ENCODE measurements at regions not wholly inside any gene's neighbourhood (a gene's known extent, or its start where the extent isn't known, plus 50 kb on each side); places are given as distances from the start of the nearest gene placed in this dataset.
A peak's percentile ranks its signal among the peaks of the same experiment; 100 is the strongest.
"Not testable (repeated sequence)": the region's sequence is repeated elsewhere in the genome, so short reads cannot be mapped to it uniquely, and the experiment has no call there.

GRCh38 chr20:25989196-25989595 is 292.5 kb upstream of the ZNF337 start:
- no peak overlapping the region for H3K27ac ChIP-seq (ENCODE audit: low read depth, low read length, severe bottlenecking)
- no peaks in the 10 kb centered on the region for H3K9me3 ChIP-seq (ENCODE audit: control insufficient read depth, low read length)
- 88 to 89% methylated on average over 19 of the region's 19 CpGs for WGBS, 2 experiments (ENCODE audit: insufficient coverage in 2 of 2)
- no peaks in the 10 kb centered on the region for H3K4me1 ChIP-seq (ENCODE audit: control insufficient read depth, insufficient read depth, low read length, poor library complexity, severe bottlenecking)
- no peak overlapping the region for H3K4me3 ChIP-seq (ENCODE audit: extremely low read depth, insufficient read depth, low read length, poor library complexity, severe bottlenecking)
- no peaks in the 10 kb centered on the region for H3K36me3 ChIP-seq (ENCODE audit: control insufficient read depth, insufficient read depth, low read length)

GRCh38 chr20:25987928-25988560 is 291.4 kb upstream of the ZNF337 start:
- H3K4me1 ChIP-seq (ENCODE audit: control insufficient read depth, insufficient read depth, low read length, poor library complexity, severe bottlenecking); H3K9me3 ChIP-seq (ENCODE audit: control insufficient read depth, low read length); H3K4me3 ChIP-seq (ENCODE audit: extremely low read depth, insufficient read depth, low read length, poor library complexity, severe bottlenecking); H3K36me3 ChIP-seq (ENCODE audit: control insufficient read depth, insufficient read depth, low read length); H3K27ac ChIP-seq (ENCODE audit: low read depth, low read length, severe bottlenecking): not testable (repeated sequence)
- 94 to 95% methylated on average over 12 to 14 of the region's 14 CpGs for WGBS, 2 experiments (ENCODE audit: insufficient coverage in 2 of 2)

GRCh38 chr20:25987073-25987927 is 290.6 kb upstream of the ZNF337 start:
- Histone ChIP-seq H3K27ac (ENCODE audit: low read depth, low read length, severe bottlenecking) (no peak overlapping the region), H3K4me3 (ENCODE audit: extremely low read depth, insufficient read depth, low read length, poor library complexity, severe bottlenecking) (peak overlapping the region; percentile 11), H3K4me1 (ENCODE audit: control insufficient read depth, insufficient read depth, low read length, poor library complexity, severe bottlenecking) (no peaks in the 10 kb centered on the region), H3K36me3 (ENCODE audit: control insufficient read depth, insufficient read depth, low read length) (no peaks in the 10 kb centered on the region), H3K9me3 (ENCODE audit: control insufficient read depth, low read length) (no peaks in the 10 kb centered on the region)
- 34 to 41% methylated on average over 35 to 40 of the region's 46 CpGs for WGBS, 2 experiments (ENCODE audit: insufficient coverage in 2 of 2)

- no peaks in the 10 kb centered on the region for H3K4me1 ChIP-seq (ENCODE audit: control insufficient read depth, insufficient read depth, low read length, poor library complexity, severe bottlenecking)
- 95 to 97% methylated on average over 14 to 15 of the region's 15 CpGs for WGBS, 2 experiments (ENCODE audit: insufficient coverage in 2 of 2)
- no peaks in the 10 kb centered on the region for H3K36me3 ChIP-seq (ENCODE audit: control insufficient read depth, insufficient read depth, low read length)
- H3K9me3 ChIP-seq (ENCODE audit: control insufficient read depth, low read length), result no peaks in the 10 kb centered on the region
- no peak overlapping the region for H3K4me3 ChIP-seq (ENCODE audit: extremely low read depth, insufficient read depth, low read length, poor library complexity, severe bottlenecking)
- no peak overlapping the region for H3K27ac ChIP-seq (ENCODE audit: low read depth, low read length, severe bottlenecking)
Observed at GRCh38 chr20:25985597-25985996, 288.9 kb upstream of the ZNF337 start.

GRCh38 chr20:25984933-25985332 is 288.3 kb upstream of the ZNF337 start:
- H3K4me3 ChIP-seq (ENCODE audit: extremely low read depth, insufficient read depth, low read length, poor library complexity, severe bottlenecking), result no peak overlapping the region
- 80 to 81% methylated on average over 25 to 27 of the region's 27 CpGs for WGBS, 2 experiments (ENCODE audit: insufficient coverage in 2 of 2)
- no peaks in the 10 kb centered on the region for H3K36me3 ChIP-seq (ENCODE audit: control insufficient read depth, insufficient read depth, low read length)

GRCh38 chr20:25982701-25983100 is 286.0 kb upstream of the ZNF337 start:
- H3K4me1 ChIP-seq (ENCODE audit: control insufficient read depth, insufficient read depth, low read length, poor library complexity, severe bottlenecking); H3K4me3 ChIP-seq (ENCODE audit: extremely low read depth, insufficient read depth, low read length, poor library complexity, severe bottlenecking); H3K9me3 ChIP-seq (ENCODE audit: control insufficient read depth, low read length); H3K36me3 ChIP-seq (ENCODE audit: control insufficient read depth, insufficient read depth, low read length); H3K27ac ChIP-seq (ENCODE audit: low read depth, low read length, severe bottlenecking): not testable (repeated sequence)

More at GRCh38 chr20:25984933-25985332, 288.3 kb upstream of the ZNF337 start:
- no peaks in the 10 kb centered on the region for H3K9me3 ChIP-seq (ENCODE audit: control insufficient read depth, low read length)
- no peak overlapping the region for H3K27ac ChIP-seq (ENCODE audit: low read depth, low read length, severe bottlenecking)
- no peaks in the 10 kb centered on the region for H3K4me1 ChIP-seq (ENCODE audit: control insufficient read depth, insufficient read depth, low read length, poor library complexity, severe bottlenecking)

GRCh38 chr20:25978450-25979190 is 282.0 kb upstream of the ZNF337 start:
- H3K4me1 ChIP-seq (ENCODE audit: control insufficient read depth, insufficient read depth, low read length, poor library complexity, severe bottlenecking); H3K36me3 ChIP-seq (ENCODE audit: control insufficient read depth, insufficient read depth, low read length); H3K27ac ChIP-seq (ENCODE audit: low read depth, low read length, severe bottlenecking); H3K4me3 ChIP-seq (ENCODE audit: extremely low read depth, insufficient read depth, low read length, poor library complexity, severe bottlenecking); H3K9me3 ChIP-seq (ENCODE audit: control insufficient read depth, low read length): not testable (repeated sequence)
- 86 to 98% methylated on average over 4 to 5 of the region's 10 CpGs for WGBS, 2 experiments (ENCODE audit: insufficient coverage in 2 of 2)

GRCh38 chr20:25975816-25976215 is 279.2 kb upstream of the ZNF337 start:
- H3K4me3 ChIP-seq (ENCODE audit: extremely low read depth, insufficient read depth, low read length, poor library complexity, severe bottlenecking); H3K27ac ChIP-seq (ENCODE audit: low read depth, low read length, severe bottlenecking); H3K36me3 ChIP-seq (ENCODE audit: control insufficient read depth, insufficient read depth, low read length); H3K9me3 ChIP-seq (ENCODE audit: control insufficient read depth, low read length); H3K4me1 ChIP-seq (ENCODE audit: control insufficient read depth, insufficient read depth, low read length, poor library complexity, severe bottlenecking): not testable (repeated sequence)
- WGBS, 2 experiments (ENCODE audit: insufficient coverage in 2 of 2), result 70 to 100% methylated on average over 1 to 2 of the region's 3 CpGs

- H3K27ac ChIP-seq (ENCODE audit: low read depth, low read length, severe bottlenecking); H3K4me1 ChIP-seq (ENCODE audit: control insufficient read depth, insufficient read depth, low read length, poor library complexity, severe bottlenecking); H3K36me3 ChIP-seq (ENCODE audit: control insufficient read depth, insufficient read depth, low read length); H3K4me3 ChIP-seq (ENCODE audit: extremely low read depth, insufficient read depth, low read length, poor library complexity, severe bottlenecking); H3K9me3 ChIP-seq (ENCODE audit: control insufficient read depth, low read length): not testable (repeated sequence)
- 61% methylated on average over 3 of the region's 4 CpGs; no CpG with 5 or more reads in 1 of the 2 experiments for WGBS, 2 experiments (ENCODE audit: insufficient coverage in 2 of 2)
Observed at GRCh38 chr20:25965203-25965602, 268.6 kb upstream of the ZNF337 start.

GRCh38 chr20:25953876-25954275 is 257.2 kb upstream of the ZNF337 start:
- not testable (repeated sequence) for H3K27ac ChIP-seq (ENCODE audit: low read depth, low read length, severe bottlenecking); H3K9me3 ChIP-seq (ENCODE audit: control insufficient read depth, low read length); H3K4me3 ChIP-seq (ENCODE audit: extremely low read depth, insufficient read depth, low read length, poor library complexity, severe bottlenecking); H3K4me1 ChIP-seq (ENCODE audit: control insufficient read depth, insufficient read depth, low read length, poor library complexity, severe bottlenecking); H3K36me3 ChIP-seq (ENCODE audit: control insufficient read depth, insufficient read depth, low read length)
- 79 to 86% methylated on average over 3 of the region's 3 CpGs for WGBS, 2 experiments (ENCODE audit: insufficient coverage in 2 of 2)

All from mesodermal cell (in vitro differentiated cells).